Psoas muscle (tissue), 7 donors: ENCODE measurements at regions not wholly inside any gene's neighbourhood (a gene's known extent, or its start where the extent isn't known, plus 50 kb on each side); places are given as distances from the start of the nearest gene placed in this dataset.
"Not testable (repeated sequence)": the region's sequence is repeated elsewhere in the genome, so short reads cannot be mapped to it uniquely, and the experiment has no call there.

Experiments
- ATAC-seq, 4 donors: fragments of 200-7000 bp; cut with Tn5 transposase; one replicate each; pipeline ENCODE4 v1.9.1; 2020; ENCODE audit warnings: moderate library complexity in 3 of 4, mild to moderate bottlenecking in 2 of 4
- DNase-seq, 2 donors: peaks; one replicate each; pipeline ENCODE4 v3.0.0-alpha.2; 2020
- H3K27ac ChIP-seq: fragments of 200-600 bp; one replicate; pipeline ENCODE4 v1.8.0; 2022
- H3K27me3 ChIP-seq, 3 donors: fragments of 200-600 bp in 1 of 3; one replicate each; pipeline versions ENCODE4 v1.6.1 to v1.8.0; 2013 to 2022; ENCODE audit warnings: low read length in 2 of 3, mild to moderate bottlenecking in 2 of 3, moderate library complexity in 1 of 3; ENCODE audit not compliant: insufficient read depth in 3 of 3
- H3K36me3 ChIP-seq, 2 donors: fragments of 200-600 bp in 1 of 2; one replicate each; pipeline versions ENCODE4 v1.6.1 to v1.8.0; 2013 to 2022; ENCODE audit warnings: low read depth in 1 of 2, mild to moderate bottlenecking in 1 of 2, moderate library complexity in 1 of 2; ENCODE audit not compliant: insufficient read depth in 1 of 2
- H3K4me1 ChIP-seq: fragments of 200-600 bp; one replicate; pipeline ENCODE4 v1.8.0; 2022
- H3K4me3 ChIP-seq: fragments of 200-600 bp; one replicate; pipeline ENCODE4 v1.8.0; 2022; ENCODE audit warnings: mild to moderate bottlenecking
- H3K9me3 ChIP-seq: fragments of 200-600 bp; one replicate; pipeline ENCODE4 v1.8.0; 2022
- CTCF ChIP-seq: fragments of 200-600 bp; IDR thresholded peaks from one replicate; pipeline ENCODE4 v1.8.0; 2022; ENCODE audit warnings: antibody characterized with exemption
- WGBS, 3 donors: extraction: QIAGEN DNeasy Blood & Tissue Kit; methylation state at CpG; one replicate each; pipeline versions ENCODE4 v1.1.6 to v1.1.7; 2013; 5-methylcytosine and 5-hydroxymethylcytosine counted together
- intact Hi-C, 2 donors: fragments of 100-400 bp; cut with DNase I; formaldehyde crosslinking; loops; one replicate each; pipeline versions ENCODE4 v1.11.0 to v1.14.2; 2022
- donor health status: healthy with polysubstance abuse.
- donor health status: DM: no; HTN: no; CAD: no; lungs with moderate emphysema.
- donor health status: Bipolar disorder and iron deficiency.
- donor health status: healthy.
- donor health status: DM: yes; HTN: yes; CAD: no.
- donor health status: DM: no; HTN: no; CAD: no.
- donor health status: DM: yes; HTN: yes; CAD: no.

GRCh38 chr10:124320778-124321432 lies 97.8 kb downstream of the OAT start:
- Histone ChIP-seq H3K4me1 (no peaks in the 10 kb centered on the region), H3K4me3 (no peak overlapping the region), H3K27ac (no peak overlapping the region), H3K27me3 (peaks cover 0 to 2% (median 0%) of the 10 kb centered on the region in 3 donors), H3K36me3 (no peaks in the 10 kb centered on the region), H3K9me3 (no peaks in the 10 kb centered on the region)
- ATAC-seq: no peak
- intact Hi-C loops: no loop called here
- no peak for DNase-seq
- TF ChIP-seq CTCF: no peak
- WGBS, 3 donors: 84 to 90% (median 84%) methylated on average over 15 of the region's 15 CpGs

- intact Hi-C loops: no loop called here
- 54 to 73% (median 65%) methylated on average over 3 of the region's 3 CpGs for WGBS, 3 donors
- no peak overlapping the region for H3K27ac ChIP-seq
- no peaks in the 10 kb centered on the region for H3K4me1 ChIP-seq
- TF ChIP-seq CTCF: no peak
- H3K9me3 ChIP-seq: no peaks in the 10 kb centered on the region
- peaks cover 0 to 2% (median 0%) of the 10 kb centered on the region in 3 donors for H3K27me3 ChIP-seq
- DNase-seq: no peak
- no peak overlapping the region for H3K4me3 ChIP-seq
- no peaks in the 10 kb centered on the region for H3K36me3 ChIP-seq
- no peak for ATAC-seq
These were observed 98.8 kb downstream of the OAT start for GRCh38 chr10:124319926-124320391.

- H3K36me3 ChIP-seq, DNase-seq, H3K4me3 ChIP-seq, intact Hi-C loops, H3K9me3 ChIP-seq, H3K27me3 ChIP-seq, H3K4me1 ChIP-seq, H3K27ac ChIP-seq, ATAC-seq: not testable (repeated sequence)
These were observed 99.2 kb downstream of the OAT start for GRCh38 chr10:124319520-124319919.

- no peak for ATAC-seq
- Histone ChIP-seq H3K4me1 (no peaks in the 10 kb centered on the region), H3K36me3 (no peaks in the 10 kb centered on the region), H3K27me3 (peaks cover 0 to 2% (median 0%) of the 10 kb centered on the region in 3 donors), H3K4me3 (no peak overlapping the region), H3K9me3 (no peaks in the 10 kb centered on the region), H3K27ac (no peak overlapping the region)
- 91 to 93% (median 92%) methylated on average over 8 of the region's 8 CpGs for WGBS, 3 donors
- DNase-seq: no peak
- intact Hi-C loops: no loop called here
- TF ChIP-seq CTCF: no peak
These were observed 99.9 kb downstream of the OAT start for GRCh38 chr10:124318811-124319210.

- Histone ChIP-seq H3K27me3 (peaks cover 0 to 2% (median 0%) of the 10 kb centered on the region in 3 donors), H3K4me1 (no peaks in the 10 kb centered on the region), H3K9me3 (no peaks in the 10 kb centered on the region), H3K27ac (no peak overlapping the region), H3K4me3 (no peak overlapping the region), H3K36me3 (no peaks in the 10 kb centered on the region)
- no peak for ATAC-seq
- no peak for DNase-seq
- 79 to 82% (median 82%) methylated on average over 15 of the region's 15 CpGs for WGBS, 3 donors
- no peak for TF ChIP-seq CTCF
- intact Hi-C loops: no loop called here
These were observed 100.6 kb downstream of the OAT start for GRCh38 chr10:124318076-124318475.
